K562 (cell line): ENCODE measurements at regions not wholly inside any gene's neighbourhood (a gene's known extent, or its start where the extent isn't known, plus 50 kb on each side); places are given as distances from the start of the nearest gene placed in this dataset.

Source experiments
- ATAC-seq: fragments of 200-7000 bp; cut with Tn5 transposase; 3 replicates; pipeline ENCODE4 v1.9.1; 2020; ENCODE audit warnings: moderate library complexity
- BruUV-seq: library from RNA; stranded (reverse); fragments of 400-500 nt; replicated peaks from 2 replicates; lab custom pipeline; 2021; lab: Mats Ljungman, UMichigan
- CTCF ChIA-PET: fragments of 300-600 bp; formaldehyde crosslinking; extraction: SDS; loops from one replicate; lab custom pipeline; 2021; ENCODE audit warnings: low intra/inter-chr PET ratio; lab: Yijun Ruan, JAX
- POLR2A ChIA-PET: fragments of 300-600, 350-650 bp; sonication (Branson Sonifier 250); formaldehyde crosslinking; extraction: SDS; loops from one replicate; lab custom pipeline; 2021; ENCODE audit warnings: antibody characterized with exemption, inconsistent platforms; lab: Yijun Ruan, JAX
- DNase-seq, 4 experiments: peaks; one replicate each; pipeline versions ENCODE4 v3.0.0 to v3.0.0-alpha.2; 2011 to 2018; ENCODE audit warnings: low spot score in 3 of 4, mixed read lengths in 3 of 4; ENCODE audit errors: extremely low read depth in 1 of 4
- FAIRE-seq: peaks from 2 replicates; lab custom pipeline; 2011; peaks lifted over from hg19 to GRCh38; lab: Jason Lieb, UNC
- H2AFZ ChIP-seq: 2 replicates; pipeline ENCODE4 v1.6.0; 2011; ENCODE audit warnings: low read depth, low read length, control low read depth, inconsistent platforms
- H3K27ac ChIP-seq: fragments of 200-600 bp; 3 replicates; pipeline ENCODE4 v1.8.0; 2011; ENCODE audit warnings: low read depth, mild to moderate bottlenecking, control low read depth, inconsistent platforms, low read length, moderate library complexity, mixed read lengths; ENCODE audit errors: extremely low read depth
- H3K27me3 ChIP-seq, 2 experiments: fragments of 300-600 bp in 1 of 2; 2 replicates in 1 of 2; 3 replicates in 1 of 2; pipeline versions ENCODE4 v1.6.0 to v1.8.0; 2011; ENCODE audit warnings: inconsistent platforms in 2 of 2, low read length in 2 of 2, mild to moderate bottlenecking in 1 of 2, mixed read lengths in 1 of 2, moderate library complexity in 1 of 2; ENCODE audit not compliant: control insufficient read depth in 2 of 2, insufficient read depth in 2 of 2
- H3K36me3 ChIP-seq: fragments of 300-600 bp; 3 replicates; pipeline ENCODE4 v1.8.0; 2011; ENCODE audit warnings: mild to moderate bottlenecking, low read length, inconsistent platforms; ENCODE audit not compliant: control insufficient read depth, insufficient read depth
- H3K4me1 ChIP-seq, 2 experiments: fragments of 200-600 bp in 1 of 2; replicated peaks in 1 of 2; 2 replicates in 1 of 2; 3 replicates in 1 of 2; pipeline versions ENCODE4 v1.5.1 to v1.8.0; 2011; ENCODE audit warnings: inconsistent platforms in 2 of 2, low read length in 2 of 2, mild to moderate bottlenecking in 1 of 2, mixed read lengths in 1 of 2, moderate library complexity in 1 of 2; ENCODE audit not compliant: control insufficient read depth in 2 of 2, insufficient read depth in 2 of 2
- H3K4me2 ChIP-seq: 2 replicates; pipeline ENCODE4 v1.6.1; 2011; ENCODE audit warnings: low read length, control low read depth, inconsistent platforms, mixed read lengths; ENCODE audit not compliant: insufficient read depth
- H3K4me3 ChIP-seq: fragments of 200-600 bp; sonication (generic), shearing (Covaris generic); 2 replicates; pipeline ENCODE4 v1.5.1; 2016; ENCODE audit warnings: control low read depth, inconsistent platforms
- H3K79me2 ChIP-seq: fragments of 200-600 bp; 3 replicates; pipeline ENCODE4 v1.8.0; 2011; ENCODE audit warnings: low read length, inconsistent platforms; ENCODE audit not compliant: control insufficient read depth, insufficient read depth
- H3K9ac ChIP-seq, 2 experiments: 2 replicates each; pipeline versions ENCODE4 v1.6.0 to v1.6.1; 2011; ENCODE audit warnings: low read depth in 2 of 2, low read length in 2 of 2, control low read depth in 1 of 2, inconsistent platforms in 1 of 2, mild to moderate bottlenecking in 1 of 2, mixed read lengths in 1 of 2; ENCODE audit not compliant: insufficient read depth in 1 of 2
- H3K9me1 ChIP-seq: one replicate; pipeline ENCODE4 v1.6.0; 2011; ENCODE audit warnings: inconsistent platforms, mild to moderate bottlenecking, low read length, moderate library complexity; ENCODE audit not compliant: control insufficient read depth, insufficient read depth
- H3K9me3 ChIP-seq: replicated peaks from 2 replicates; pipeline ENCODE4 v1.5.1; 2011; ENCODE audit warnings: low read depth, low read length, inconsistent platforms; ENCODE audit not compliant: control insufficient read depth, insufficient read depth
- H4K20me1 ChIP-seq: replicated peaks from 2 replicates; pipeline ENCODE4 v1.6.1; 2011; ENCODE audit warnings: low read length, inconsistent platforms, mixed read lengths; ENCODE audit not compliant: control insufficient read depth, insufficient read depth
- IRF1 ChIP-seq: sonication (generic); formaldehyde crosslinking; IDR thresholded peaks from 2 replicates; pipeline ENCODE4 v1.8.0; 2022; ENCODE audit warnings: missing genetic modification reagents, mild to moderate bottlenecking, borderline replicate concordance
- MTA1 ChIP-seq: fragments of 450-650 bp; IDR thresholded peaks from 2 replicates; pipeline ENCODE4 v1.6.1; 2017; ENCODE audit warnings: borderline replicate concordance
- NCOA2 ChIP-seq, 2 experiments: fragments of 450-650 bp; IDR thresholded peaks; 2 replicates each; pipeline ENCODE4 v1.6.1; 2018; ENCODE audit warnings: mild to moderate bottlenecking in 2 of 2, moderate library complexity in 1 of 2; ENCODE audit not compliant: partially characterized antibody in 2 of 2
- NFIC ChIP-seq: fragments of 450-650 bp; IDR thresholded peaks from 2 replicates; pipeline ENCODE4 v1.6.1; 2017; ENCODE audit warnings: mild to moderate bottlenecking, inconsistent platforms
- PML ChIP-seq: IDR thresholded peaks from 2 replicates; pipeline ENCODE4 v1.6.1; 2012; ENCODE audit warnings: low read length, inconsistent platforms
- POLR2AphosphoS5 ChIP-seq: IDR thresholded peaks from 2 replicates; pipeline ENCODE4 v1.6.1; 2011; ENCODE audit warnings: mild to moderate bottlenecking, low read depth, low read length, moderate library complexity; ENCODE audit not compliant: control insufficient read depth, insufficient read depth
- RREB1 ChIP-seq: fragments of 250-450 bp; sonication (Bioruptor Pico); IDR thresholded peaks from 2 replicates; pipeline ENCODE4 v1.4.0; 2020
- SMC3 ChIP-seq: conservative IDR thresholded peaks from 2 replicates; pipeline ENCODE4 v1.6.1; 2011; ENCODE audit warnings: low read depth, low read length, improper control_type of control experiment; ENCODE audit not compliant: insufficient read depth
- TEAD2 ChIP-seq: fragments of 450-650 bp; IDR thresholded peaks from 2 replicates; pipeline ENCODE4 v1.6.1; 2016; ENCODE audit warnings: missing genetic modification characterization, control low read depth, missing compliant biosample characterization
- ZFP36 ChIP-seq: fragments of 150-350 bp; IDR thresholded peaks from 2 replicates; pipeline ENCODE4 v1.6.1; 2018; ENCODE audit warnings: low read length, low read depth; ENCODE audit not compliant: partially characterized antibody
- WGBS: fragments of 100-300 bp; shearing (Covaris generic); methylation state at CpG from one replicate; pipeline ENCODE4 v1.1.6; 2016; ENCODE audit warnings: low coverage, mixed read lengths; ENCODE audit not compliant: insufficient coverage; ENCODE audit errors: missing lambda C conversion rate; 5-methylcytosine and 5-hydroxymethylcytosine counted together
- in situ Hi-C: fragments of 300-500 bp; cut with MboI; formaldehyde crosslinking; loops from 4 replicates; pipeline ENCODE4 v1.15.0; 2018; ENCODE audit warnings: inconsistent platforms, mixed read lengths
- intact Hi-C: fragments of 100-400 bp; cut with micrococcal nuclease; formaldehyde crosslinking; loops from 2 replicates; pipeline ENCODE4 v1.14.2; 2022
- TF ChIP-seq, protein P1 (sequence below): sonication (generic); formaldehyde crosslinking; IDR thresholded peaks from 2 replicates; pipeline ENCODE4 v1.8.0; 2022; ENCODE audit warnings: mild to moderate bottlenecking, missing genetic modification reagents
- TF ChIP-seq, protein P2 (sequence below): fragments of 450-650 bp; conservative IDR thresholded peaks from 2 replicates; pipeline ENCODE4 v1.6.1; 2016; ENCODE audit warnings: missing genetic modification characterization, low read depth, mild to moderate bottlenecking, control low read depth, missing compliant biosample characterization

DNA sequence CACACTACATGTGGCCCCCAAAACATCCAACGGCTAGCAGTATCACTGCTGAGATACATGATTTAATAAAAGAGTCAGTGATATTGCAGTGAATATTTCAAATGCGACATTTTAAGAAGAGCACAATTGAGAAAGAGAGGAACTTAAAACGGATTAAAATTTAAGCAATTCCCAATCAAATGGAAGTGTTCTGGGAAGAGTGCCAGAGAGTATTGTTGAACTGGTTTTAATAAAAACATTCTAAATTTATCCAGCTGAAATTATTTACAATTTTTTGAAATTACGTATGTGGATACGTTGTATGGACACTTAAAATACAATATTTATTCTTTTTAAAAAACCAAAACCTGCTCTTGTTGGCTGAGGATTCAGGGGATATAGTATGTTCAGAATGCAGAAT, 117.7 kb downstream of the C3orf38 start:
- no TSS peak for BruUV-seq
- Histone ChIP-seq H3K4me3 (no peak overlapping the region), H4K20me1 (no peaks in the 10 kb centered on the region), H3K9me3 (no peaks in the 10 kb centered on the region), H3K79me2 (no peaks in the 10 kb centered on the region), H3K9me1 (no peaks in the 10 kb centered on the region), H3K36me3 (no peaks in the 10 kb centered on the region), H3K9ac (no peak overlapping the region), H3K27me3 (no peaks in the 10 kb centered on the region), H3K27ac (no peak overlapping the region), H3K4me1 (no peaks in the 10 kb centered on the region), H3K4me2 (no peak overlapping the region), H2AFZ (no peak overlapping the region)
- 0% methylated on average over 5 of the region's 5 CpGs for WGBS
- in situ Hi-C loops (no loop called here), intact Hi-C loops (no loop called here)
- ATAC-seq (no peak), FAIRE-seq (no peak), DNase-seq (no peak)
- ChIA-PET CTCF (no interaction called here), POLR2A (no interaction called here)
- TF ChIP-seq SMC3 (no peak), PML (no peak), NCOA2 (IDR thresholded peaks at IDR 0.05; ENCODE audit: partially characterized antibody in 2 of 2) (no peak), POLR2AphosphoS5 (no peak), NFIC (no peak), RREB1 (CRISPR knock-in tag) (no peak), ZFP36 (no peak), IRF1 (no peak), MTA1 (no peak), TEAD2 (tag) (no peak)
- TF ChIP-seq, protein P1, sequence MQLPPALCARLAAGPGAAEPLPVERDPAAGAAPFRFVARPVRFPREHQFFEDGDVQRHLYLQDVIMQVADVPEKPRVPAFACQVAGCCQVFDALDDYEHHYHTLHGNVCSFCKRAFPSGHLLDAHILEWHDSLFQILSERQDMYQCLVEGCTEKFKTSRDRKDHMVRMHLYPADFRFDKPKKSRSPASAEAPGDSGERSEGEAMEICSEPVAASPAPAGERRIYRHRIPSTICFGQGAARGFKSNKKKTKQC (CRISPR knock-in tag) = no peak
- TF ChIP-seq, protein P2, sequence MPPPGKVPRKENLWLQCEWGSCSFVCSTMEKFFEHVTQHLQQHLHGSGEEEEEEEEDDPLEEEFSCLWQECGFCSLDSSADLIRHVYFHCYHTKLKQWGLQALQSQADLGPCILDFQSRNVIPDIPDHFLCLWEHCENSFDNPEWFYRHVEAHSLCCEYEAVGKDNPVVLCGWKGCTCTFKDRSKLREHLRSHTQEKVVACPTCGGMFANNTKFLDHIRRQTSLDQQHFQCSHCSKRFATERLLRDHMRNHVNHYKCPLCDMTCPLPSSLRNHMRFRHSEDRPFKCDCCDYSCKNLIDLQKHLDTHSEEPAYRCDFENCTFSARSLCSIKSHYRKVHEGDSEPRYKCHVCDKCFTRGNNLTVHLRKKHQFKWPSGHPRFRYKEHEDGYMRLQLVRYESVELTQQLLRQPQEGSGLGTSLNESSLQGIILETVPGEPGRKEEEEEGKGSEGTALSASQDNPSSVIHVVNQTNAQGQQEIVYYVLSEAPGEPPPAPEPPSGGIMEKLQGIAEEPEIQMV (tag) = no peak
